IMR-90 (cell line): ENCODE measurements at regions not wholly inside any gene's neighbourhood (a gene's known extent, or its start where the extent isn't known, plus 50 kb on each side); places are given as distances from the start of the nearest gene placed in this dataset.

Experiments
- ATAC-seq: fragments of 200-7000 bp; cut with Tn5 transposase; 2 replicates; pipeline ENCODE4 v1.9.1; 2020; ENCODE audit warnings: low read depth, mild to moderate bottlenecking, moderate library complexity
- BruUV-seq: library from RNA; stranded (reverse); fragments of 400-500 nt; replicated peaks from 2 replicates; lab custom pipeline; 2021; lab: Mats Ljungman, UMichigan
- CTCF ChIA-PET: fragments of 300-600 bp; formaldehyde crosslinking; extraction: SDS; loops from one replicate; lab custom pipeline; 2021; ENCODE audit warnings: antibody characterized with exemption; lab: Yijun Ruan, JAX
- POLR2A ChIA-PET: fragments of 300-600 bp; sonication (Branson Sonifier 250); formaldehyde crosslinking; loops from one replicate; lab custom pipeline; 2022; ENCODE audit warnings: antibody characterized with exemption; ENCODE audit not compliant: unreplicated experiment; lab: Charles Lee
- DNase-seq: peaks from one replicate; pipeline ENCODE4 v3.0.0; 2013
- H2AFZ ChIP-seq: replicated peaks from 2 replicates; pipeline ENCODE3; 2013; ENCODE audit warnings: low read length, mild to moderate bottlenecking; ENCODE audit not compliant: poor library complexity
- H2AK5ac ChIP-seq: 2 replicates; pipeline ENCODE4 v1.6.1; 2013; ENCODE audit warnings: low read depth, low read length, inconsistent platforms
- H2AK9ac ChIP-seq: replicated peaks from 2 replicates; pipeline ENCODE3; 2013; ENCODE audit warnings: mild to moderate bottlenecking, low read depth, low read length, moderate library complexity; ENCODE audit not compliant: poor library complexity
- H2BK120ac ChIP-seq: 2 replicates; pipeline ENCODE4 v1.6.1; 2013; ENCODE audit warnings: low read depth, low read length, inconsistent platforms
- H2BK15ac ChIP-seq: 3 replicates; pipeline ENCODE4 v1.6.1; 2013; ENCODE audit warnings: low read depth, low read length, inconsistent platforms
- H2BK20ac ChIP-seq: 2 replicates; pipeline ENCODE4 v1.6.1; 2013; ENCODE audit warnings: low read depth, mild to moderate bottlenecking, inconsistent platforms, low read length, moderate library complexity
- H2BK5ac ChIP-seq: 2 replicates; pipeline ENCODE4 v1.6.1; 2013; ENCODE audit warnings: mild to moderate bottlenecking, low read depth, low read length, inconsistent platforms; ENCODE audit not compliant: poor library complexity, severe bottlenecking
- H3K14ac ChIP-seq: replicated peaks from 2 replicates; pipeline ENCODE4 v1.6.1; 2013; ENCODE audit warnings: low read depth, low read length, inconsistent platforms
- H3K18ac ChIP-seq: 2 replicates; pipeline ENCODE4 v1.6.1; 2013; ENCODE audit warnings: low read depth, low read length, control low read depth
- H3K23ac ChIP-seq: 2 replicates; pipeline ENCODE4 v1.6.1; 2013; ENCODE audit warnings: low read depth, low read length, inconsistent platforms
- H3K27ac ChIP-seq: 2 replicates; pipeline ENCODE4 v1.5.1; 2013; ENCODE audit warnings: mild to moderate bottlenecking, control low read depth, low read length; ENCODE audit not compliant: insufficient read depth
- H3K27me3 ChIP-seq: 2 replicates; pipeline ENCODE4 v1.6.1; 2013; ENCODE audit warnings: low read length; ENCODE audit not compliant: control insufficient read depth, insufficient read depth
- H3K36me3 ChIP-seq: 2 replicates; pipeline ENCODE4 v1.6.1; 2013; ENCODE audit warnings: low read length, mixed read lengths; ENCODE audit not compliant: control insufficient read depth, insufficient read depth
- H3K4ac ChIP-seq: 2 replicates; pipeline ENCODE4 v1.6.1; 2013; ENCODE audit warnings: low read depth, low read length, inconsistent platforms
- H3K4me1 ChIP-seq: 2 replicates; pipeline ENCODE4 v1.6.1; 2013; ENCODE audit warnings: low read length, mixed read lengths; ENCODE audit not compliant: control insufficient read depth, insufficient read depth
- H3K4me2 ChIP-seq: 2 replicates; pipeline ENCODE4 v1.6.1; 2013; ENCODE audit warnings: low read depth, mild to moderate bottlenecking, control low read depth, low read length, moderate library complexity
- H3K4me3 ChIP-seq: 2 replicates; pipeline ENCODE4 v1.5.1; 2013; ENCODE audit warnings: low read depth, mild to moderate bottlenecking, control low read depth, low read length, moderate library complexity; ENCODE audit not compliant: insufficient read depth
- H3K56ac ChIP-seq: 2 replicates; pipeline ENCODE4 v1.6.1; 2013; ENCODE audit warnings: low read length, inconsistent platforms; ENCODE audit not compliant: insufficient read depth; ENCODE audit errors: extremely low read depth
- H3K79me1 ChIP-seq, 2 experiments: 2 replicates each; pipeline ENCODE4 v1.6.1; 2013; ENCODE audit warnings: low read length in 2 of 2, inconsistent platforms in 1 of 2, low read depth in 1 of 2
- H3K9ac ChIP-seq: 2 replicates; pipeline ENCODE4 v1.6.1; 2013; ENCODE audit warnings: low read depth, low read length, control low read depth
- H3K9me1 ChIP-seq: 2 replicates; pipeline ENCODE4 v1.6.1; 2013; ENCODE audit warnings: low read length, inconsistent platforms; ENCODE audit not compliant: insufficient read depth
- H3K9me3 ChIP-seq: 2 replicates; pipeline ENCODE4 v1.6.1; 2013; ENCODE audit warnings: low read length; ENCODE audit not compliant: control insufficient read depth, insufficient read depth
- H4K20me1 ChIP-seq: 2 replicates; pipeline ENCODE4 v1.6.1; 2013; ENCODE audit warnings: low read length, inconsistent platforms; ENCODE audit not compliant: insufficient read depth
- H4K5ac ChIP-seq: 2 replicates; pipeline ENCODE4 v1.6.1; 2013; ENCODE audit warnings: mild to moderate bottlenecking, low read depth, low read length, control low read depth
- H4K8ac ChIP-seq, 2 experiments: 2 replicates each; pipeline ENCODE4 v1.6.1; 2013; ENCODE audit warnings: low read depth in 2 of 2, low read length in 2 of 2, control low read depth in 1 of 2, inconsistent platforms in 1 of 2
- H4K91ac ChIP-seq: 2 replicates; pipeline ENCODE4 v1.6.1; 2013; ENCODE audit warnings: low read depth, low read length, inconsistent platforms; ENCODE audit not compliant: insufficient read depth
- BHLHE40 ChIP-seq: fragments of 150-350 bp; IDR thresholded peaks from 2 replicates; pipeline ENCODE4 v1.6.1; 2016; ENCODE audit warnings: mild to moderate bottlenecking, low read depth, low read length
- CEBPB ChIP-seq: IDR thresholded peaks from 2 replicates; pipeline ENCODE4 v1.6.1; 2012; ENCODE audit warnings: low read depth, low read length, improper control_type of control experiment
- FOS ChIP-seq: fragments of 150-350 bp; IDR thresholded peaks from 2 replicates; pipeline ENCODE4 v1.6.1; 2016; ENCODE audit warnings: low read depth, low read length
- NFE2L2 ChIP-seq: fragments of 150-350 bp; IDR thresholded peaks from 2 replicates; pipeline ENCODE4 v1.6.1; 2016; ENCODE audit warnings: low read depth, mild to moderate bottlenecking, low read length
- RAD21 ChIP-seq: IDR thresholded peaks from 2 replicates; pipeline ENCODE4 v1.6.1; 2012; ENCODE audit warnings: low read length, improper control_type of control experiment
- RCOR1 ChIP-seq: IDR thresholded peaks from 2 replicates; pipeline ENCODE4 v1.6.1; 2012; ENCODE audit warnings: mild to moderate bottlenecking, low read length, improper control_type of control experiment; ENCODE audit not compliant: insufficient replicate concordance
- SMC3 ChIP-seq: fragments of 150-350 bp; IDR thresholded peaks from 2 replicates; pipeline ENCODE4 v1.6.1; 2016; ENCODE audit warnings: low read depth, mild to moderate bottlenecking, antibody characterized with exemption, low read length, moderate library complexity
- WGBS, 2 experiments: methylation state at CpG; one replicate each; pipeline versions ENCODE4 v1.1.5 to v1.1.7; 2013; ENCODE audit warnings: missing lambda C conversion rate in 2 of 2; ENCODE audit not compliant: insufficient read length in 1 of 2; ENCODE audit errors: extremely low coverage in 2 of 2; 5-methylcytosine and 5-hydroxymethylcytosine counted together
- dilution Hi-C: fragments of 300-500 bp; cut with HindIII; formaldehyde crosslinking; loops from one replicate; pipeline ENCODE4 v1.14.3; 2018; ENCODE audit warnings: low sequenced_read_pairs; ENCODE audit not compliant: unreplicated experiment
- in situ Hi-C: fragments of 300-500 bp; cut with MboI; formaldehyde crosslinking; loops from 3 replicates; pipeline ENCODE4 v1.14.3; 2019; ENCODE audit warnings: low sequenced_read_pairs, inconsistent platforms, mixed read lengths
- intact Hi-C: fragments of 100-400 bp; cut with micrococcal nuclease; formaldehyde crosslinking; loops from 2 replicates; pipeline ENCODE4 v1.10.0; 2022
- TF ChIP-seq, protein P1 (sequence below): fragments of 150-350 bp; IDR thresholded peaks from 2 replicates; pipeline ENCODE4 v1.6.1; 2016; ENCODE audit warnings: low read depth, mild to moderate bottlenecking, low read length, moderate library complexity, borderline replicate concordance
- TF ChIP-seq, protein P2 (sequence below): conservative IDR thresholded peaks from 2 replicates; pipeline ENCODE4 v1.5.1; 2012; ENCODE audit warnings: mild to moderate bottlenecking, low read depth, low read length, improper control_type of control experiment

GRCh38 chr6:134537146-134537555 lies 219.2 kb upstream of the SGK1 start:
- Histone ChIP-seq H2AK9ac (no peak overlapping the region), H3K18ac (peak overlapping the region; percentile 6; the same call in 1 of the 2 replicates), H2AFZ (peak overlapping the region; percentile 11), H3K4me3 (no peak overlapping the region), H4K5ac (peak overlapping the region; percentile 42; the same call in 1 of the 2 replicates), H3K27me3 (no peaks in the 10 kb centered on the region), H3K9me1 (peaks cover 12% of the 10 kb centered on the region), H3K56ac (peak overlapping the region; percentile 65), H3K36me3 (no peaks in the 10 kb centered on the region), H4K91ac (peak overlapping the region; percentile 60), H3K4ac (peak overlapping the region; percentile 74), H3K27ac (peak overlapping the region; percentile 24; the same call in 1 of the 2 replicates), H2BK15ac (peak overlapping the region; percentile 69), H3K9ac (no peak overlapping the region), H3K23ac (no peak overlapping the region; the same call in 1 of the 2 replicates), H2BK5ac (peak overlapping the region; percentile 95), H3K4me2 (no peak overlapping the region), H2BK20ac (peak overlapping the region; percentile 97), H4K20me1 (no peaks in the 10 kb centered on the region), H3K14ac (0 out of 2 replicates have a peak overlapping the region, but pooled peaks have one; percentile 36), H2BK120ac (peak overlapping the region; percentile 91), H3K79me1 (no peaks in the 10 kb centered on the region), H2AK5ac (peak overlapping the region; percentile 6; the same call in 1 of the 2 replicates), H3K9me3 (no peaks in the 10 kb centered on the region), H3K4me1 (peaks cover 5% of the 10 kb centered on the region), H4K8ac (peak overlapping the region; percentile 3 to 57; a peak in 3 of 4 replicates)
- in situ Hi-C loops (no loop called here), intact Hi-C loops (no loop called here), dilution Hi-C loops (no loop called here)
- ATAC-seq (peak; percentile 86), DNase-seq (peak; percentile 97)
- ChIA-PET CTCF (no interaction called here), POLR2A (no interaction called here)
- no CpG with 5 or more reads among the region's 2 CpGs for WGBS, 2 experiments
- BruUV-seq, result no TSS peak
- TF ChIP-seq FOS (peak; percentile 86), NFE2L2 (no peak; the same call in 1 of the 2 replicates), BHLHE40 (peak; percentile 72; the same call in 1 of the 2 replicates), RAD21 (peak; percentile 58), SMC3 (peak; percentile 29; the same call in 1 of the 2 replicates), CEBPB (peak; percentile 28), RCOR1 (peak; percentile 15)
- TF ChIP-seq, protein P1, sequence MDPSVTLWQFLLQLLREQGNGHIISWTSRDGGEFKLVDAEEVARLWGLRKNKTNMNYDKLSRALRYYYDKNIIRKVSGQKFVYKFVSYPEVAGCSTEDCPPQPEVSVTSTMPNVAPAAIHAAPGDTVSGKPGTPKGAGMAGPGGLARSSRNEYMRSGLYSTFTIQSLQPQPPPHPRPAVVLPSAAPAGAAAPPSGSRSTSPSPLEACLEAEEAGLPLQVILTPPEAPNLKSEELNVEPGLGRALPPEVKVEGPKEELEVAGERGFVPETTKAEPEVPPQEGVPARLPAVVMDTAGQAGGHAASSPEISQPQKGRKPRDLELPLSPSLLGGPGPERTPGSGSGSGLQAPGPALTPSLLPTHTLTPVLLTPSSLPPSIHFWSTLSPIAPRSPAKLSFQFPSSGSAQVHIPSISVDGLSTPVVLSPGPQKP, result no peak
- TF ChIP-seq, protein P2, sequence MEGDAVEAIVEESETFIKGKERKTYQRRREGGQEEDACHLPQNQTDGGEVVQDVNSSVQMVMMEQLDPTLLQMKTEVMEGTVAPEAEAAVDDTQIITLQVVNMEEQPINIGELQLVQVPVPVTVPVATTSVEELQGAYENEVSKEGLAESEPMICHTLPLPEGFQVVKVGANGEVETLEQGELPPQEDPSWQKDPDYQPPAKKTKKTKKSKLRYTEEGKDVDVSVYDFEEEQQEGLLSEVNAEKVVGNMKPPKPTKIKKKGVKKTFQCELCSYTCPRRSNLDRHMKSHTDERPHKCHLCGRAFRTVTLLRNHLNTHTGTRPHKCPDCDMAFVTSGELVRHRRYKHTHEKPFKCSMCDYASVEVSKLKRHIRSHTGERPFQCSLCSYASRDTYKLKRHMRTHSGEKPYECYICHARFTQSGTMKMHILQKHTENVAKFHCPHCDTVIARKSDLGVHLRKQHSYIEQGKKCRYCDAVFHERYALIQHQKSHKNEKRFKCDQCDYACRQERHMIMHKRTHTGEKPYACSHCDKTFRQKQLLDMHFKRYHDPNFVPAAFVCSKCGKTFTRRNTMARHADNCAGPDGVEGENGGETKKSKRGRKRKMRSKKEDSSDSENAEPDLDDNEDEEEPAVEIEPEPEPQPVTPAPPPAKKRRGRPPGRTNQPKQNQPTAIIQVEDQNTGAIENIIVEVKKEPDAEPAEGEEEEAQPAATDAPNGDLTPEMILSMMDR, result peak; percentile 33
